H9 (cell line): ENCODE measurements at regions not wholly inside any gene's neighbourhood (a gene's known extent, or its start where the extent isn't known, plus 50 kb on each side); places are given as distances from the start of the nearest gene placed in this dataset.

ENCODE experiments used
- DNase-seq: peaks from one replicate; pipeline ENCODE4 v3.0.0-alpha.2; 2017
- H2AFZ ChIP-seq: one replicate; pipeline ENCODE4 v1.6.1; 2013; ENCODE audit warnings: mild to moderate bottlenecking, low read length, control low read depth, moderate library complexity
- H2AK5ac ChIP-seq: 2 replicates; pipeline ENCODE4 v1.6.1; 2013; ENCODE audit warnings: low read length, control low read depth, mixed read lengths; ENCODE audit not compliant: insufficient read length
- H2BK120ac ChIP-seq: one replicate; pipeline ENCODE4 v1.6.1; 2013; ENCODE audit warnings: low read depth, mild to moderate bottlenecking, low read length, control low read depth, inconsistent platforms; ENCODE audit not compliant: poor library complexity, severe bottlenecking
- H2BK12ac ChIP-seq: 2 replicates; pipeline ENCODE4 v1.6.1; 2013; ENCODE audit warnings: low read length, control low read depth, mixed read lengths, low read depth; ENCODE audit not compliant: insufficient read length
- H2BK15ac ChIP-seq: 2 replicates; pipeline ENCODE4 v1.6.1; 2013; ENCODE audit warnings: low read depth, low read length, control low read depth
- H2BK20ac ChIP-seq: one replicate; pipeline ENCODE4 v1.6.1; 2013; ENCODE audit warnings: low read depth, mild to moderate bottlenecking, low read length, control low read depth, inconsistent platforms; ENCODE audit not compliant: poor library complexity, severe bottlenecking
- H2BK5ac ChIP-seq: 2 replicates; pipeline ENCODE4 v1.6.1; 2013; ENCODE audit warnings: low read length, control low read depth, mixed read lengths; ENCODE audit not compliant: insufficient read length
- H3K14ac ChIP-seq: 2 replicates; pipeline ENCODE4 v1.6.1; 2013; ENCODE audit warnings: low read length, control low read depth; ENCODE audit not compliant: insufficient read depth
- H3K18ac ChIP-seq: 2 replicates; pipeline ENCODE4 v1.6.1; 2013; ENCODE audit warnings: low read depth, mild to moderate bottlenecking, mixed read lengths, low read length, control low read depth; ENCODE audit not compliant: insufficient read length
- H3K23ac ChIP-seq: 2 replicates; pipeline ENCODE4 v1.6.1; 2013; ENCODE audit warnings: low read length, control low read depth, mixed read lengths, low read depth; ENCODE audit not compliant: insufficient read length
- H3K23me2 ChIP-seq: 2 replicates; pipeline ENCODE4 v1.6.1; 2013; ENCODE audit warnings: low read depth, mild to moderate bottlenecking, mixed read lengths, low read length, control low read depth; ENCODE audit not compliant: insufficient read length, poor library complexity, severe bottlenecking
- H3K27ac ChIP-seq: 2 replicates; pipeline ENCODE4 v1.5.1; 2013; ENCODE audit warnings: low read length, control low read depth, mixed read lengths, low read depth; ENCODE audit not compliant: insufficient read length
- H3K27me3 ChIP-seq: 2 replicates; pipeline ENCODE4 v1.6.1; 2013; ENCODE audit warnings: low read length, control low read depth, inconsistent platforms; ENCODE audit not compliant: insufficient read depth
- H3K4ac ChIP-seq: 2 replicates; pipeline ENCODE4 v1.6.1; 2013; ENCODE audit warnings: low read depth, mild to moderate bottlenecking, control low read depth, inconsistent platforms, low read length, moderate library complexity
- H3K4me1 ChIP-seq: 2 replicates; pipeline ENCODE4 v1.6.1; 2013; ENCODE audit warnings: low read length, control low read depth, inconsistent platforms; ENCODE audit not compliant: insufficient read depth
- H3K4me2 ChIP-seq: 2 replicates; pipeline ENCODE4 v1.6.1; 2013; ENCODE audit warnings: low read length, control low read depth, mixed read lengths; ENCODE audit not compliant: insufficient read length, insufficient read depth
- H3K56ac ChIP-seq: 2 replicates; pipeline ENCODE4 v1.6.1; 2013; ENCODE audit warnings: low read depth, mild to moderate bottlenecking, mixed read lengths, low read length, control low read depth; ENCODE audit not compliant: insufficient read length
- H3K79me1 ChIP-seq: 2 replicates; pipeline ENCODE4 v1.6.1; 2013; ENCODE audit warnings: low read depth, mild to moderate bottlenecking, moderate library complexity, low read length, control low read depth, inconsistent platforms; ENCODE audit not compliant: insufficient read depth, poor library complexity, severe bottlenecking
- H3K79me2 ChIP-seq: 2 replicates; pipeline ENCODE4 v1.6.1; 2013; ENCODE audit warnings: low read length, control low read depth, inconsistent platforms; ENCODE audit not compliant: insufficient read depth
- H3K9ac ChIP-seq: 2 replicates; pipeline ENCODE4 v1.6.1; 2013; ENCODE audit warnings: low read length, control low read depth, mixed read lengths; ENCODE audit not compliant: insufficient read length; ENCODE audit errors: extremely low read depth
- H3K9me3 ChIP-seq: one replicate; pipeline ENCODE4 v1.6.1; 2013; ENCODE audit warnings: low read depth, low read length, inconsistent platforms; ENCODE audit not compliant: control insufficient read depth
- H3T11ph ChIP-seq: one replicate; pipeline ENCODE4 v1.6.1; 2013; ENCODE audit warnings: mild to moderate bottlenecking, low read length, control low read depth, inconsistent platforms
- H4K20me1 ChIP-seq: one replicate; pipeline ENCODE4 v1.6.1; 2013; ENCODE audit not compliant: control insufficient read depth, insufficient read length, insufficient read depth
- H4K5ac ChIP-seq: 2 replicates; pipeline ENCODE4 v1.6.1; 2013; ENCODE audit warnings: low read depth, mild to moderate bottlenecking, mixed read lengths, low read length, control low read depth; ENCODE audit not compliant: insufficient read length
- H4K8ac ChIP-seq: replicated peaks from 2 replicates; pipeline ENCODE4 v1.6.1; 2013; ENCODE audit warnings: low read length, control low read depth, mixed read lengths, low read depth; ENCODE audit not compliant: insufficient read length
- H4K91ac ChIP-seq: 2 replicates; pipeline ENCODE4 v1.6.1; 2013; ENCODE audit warnings: low read depth, mild to moderate bottlenecking, moderate library complexity, mixed read lengths, low read length, control low read depth; ENCODE audit not compliant: insufficient read length
- H3K27ac Mint-ChIP-seq, 3 experiments: 2 replicates in 2 of 3; 3 replicates in 1 of 3; pipeline ENCODE4 v1.8.0; 2020 to 2021; ENCODE audit warnings: mixed read lengths in 3 of 3, mild to moderate bottlenecking in 1 of 3, moderate library complexity in 1 of 3
- H3K27me3 Mint-ChIP-seq: 2 replicates; pipeline ENCODE4 v1.8.0; 2021; ENCODE audit warnings: low read depth, mild to moderate bottlenecking, moderate library complexity, mixed read lengths
- H3K36me3 Mint-ChIP-seq, 3 experiments: 2 replicates in 2 of 3; 3 replicates in 1 of 3; pipeline ENCODE4 v1.8.0; 2020 to 2021; ENCODE audit warnings: low read depth in 3 of 3, mixed read lengths in 3 of 3; ENCODE audit not compliant: insufficient read depth in 1 of 3
- H3K4me1 Mint-ChIP-seq, 2 experiments: 2 replicates each; pipeline ENCODE4 v1.8.0; 2020; ENCODE audit warnings: mixed read lengths in 2 of 2
- H3K4me3 Mint-ChIP-seq, 2 experiments: 2 replicates in 1 of 2; 3 replicates in 1 of 2; pipeline ENCODE4 v1.8.0; 2020 to 2021; ENCODE audit warnings: mild to moderate bottlenecking in 2 of 2, mixed read lengths in 2 of 2, moderate library complexity in 1 of 2
- H3K9me3 Mint-ChIP-seq, 2 experiments: 2 replicates in 1 of 2; 3 replicates in 1 of 2; pipeline ENCODE4 v1.8.0; 2020; ENCODE audit warnings: mild to moderate bottlenecking in 2 of 2, mixed read lengths in 2 of 2, moderate library complexity in 1 of 2
- CTCF ChIP-seq: fragments of 200-600 bp; sonication (generic); conservative IDR thresholded peaks from 3 replicates; pipeline ENCODE4 v1.8.0; 2021; ENCODE audit warnings: antibody characterized with exemption, mild to moderate bottlenecking
- WGBS: extraction: QIAGEN DNeasy Blood & Tissue Kit; methylation state at CpG from one replicate; pipeline ENCODE4 v1.1.7; 2013; ENCODE audit warnings: missing lambda C conversion rate, low lambda C conversion rate, mixed read lengths; ENCODE audit not compliant: insufficient read length; ENCODE audit errors: extremely low coverage; 5-methylcytosine and 5-hydroxymethylcytosine counted together

DNA sequence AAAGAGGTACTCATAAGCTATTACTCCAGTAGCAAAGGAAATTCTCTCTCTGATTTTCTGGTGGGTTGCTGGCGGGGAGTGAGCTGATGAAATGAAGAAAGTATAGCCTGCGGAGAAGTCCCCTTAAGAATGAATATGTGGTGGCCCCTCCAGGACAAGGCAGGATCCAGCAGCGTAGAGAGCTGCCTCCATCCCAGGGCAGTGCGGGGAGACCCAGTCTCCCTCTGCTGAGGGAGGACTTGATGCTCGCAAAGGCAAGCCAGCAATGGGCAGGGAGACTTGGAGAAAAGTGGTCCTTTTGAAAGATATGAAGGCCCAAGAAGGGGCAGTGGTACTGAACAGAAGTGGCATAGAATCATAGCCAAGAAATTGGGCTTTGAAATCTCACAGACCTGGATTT lies 106.0 kb upstream of the SLC44A3 start:
- no peak overlapping the region for H3K4me3 Mint-ChIP-seq
- Histone ChIP-seq H3K14ac (peak overlapping the region; percentile 68; the same call in 1 of the 2 replicates), H3K79me2 (no peaks in the 10 kb centered on the region), H2BK20ac (no peak overlapping the region), H3K4me1 (0 out of 2 replicates have a peak, but pooled peaks cover 3% of the 10 kb centered on the region), H3T11ph (no peak overlapping the region), H4K91ac (no peak overlapping the region), H3K23ac (no peak overlapping the region), H3K79me1 (no peaks in the 10 kb centered on the region), H3K9ac (no peak overlapping the region), H3K18ac (peak overlapping the region; percentile 66), H3K27me3 (no peaks in the 10 kb centered on the region), H3K56ac (no peak overlapping the region), H2BK15ac (no peak overlapping the region), H2BK5ac (no peak overlapping the region), H2AK5ac (no peak overlapping the region), H3K9me3 (no peaks in the 10 kb centered on the region), H4K20me1 (no peaks in the 10 kb centered on the region), H2AFZ (no peak overlapping the region), H2BK120ac (no peak overlapping the region), H4K8ac (no peak overlapping the region), H4K5ac (no peak overlapping the region), H3K23me2 (no peaks in the 10 kb centered on the region), H3K4me2 (no peak overlapping the region), H3K27ac (no peak overlapping the region), H2BK12ac (no peak overlapping the region), H3K4ac (no peak overlapping the region; the same call in 1 of the 2 replicates)
- H3K27me3 Mint-ChIP-seq: no peaks in the 10 kb centered on the region
- no CpG with 5 or more reads among the region's 5 CpGs for WGBS
- peaks cover 0 to 2% (median 0%) of the 10 kb centered on the region in 3 experiments; a peak in 2 of 7 replicates for H3K36me3 Mint-ChIP-seq
- TF ChIP-seq CTCF: no peak
- peak overlapping the region in 2 of 3 experiments; percentile 43 to 95; a peak in 3 of 7 replicates for H3K27ac Mint-ChIP-seq
- peaks cover 14 to 23% of the 10 kb centered on the region in 2 experiments for H3K4me1 Mint-ChIP-seq
- DNase-seq: no peak
- no peaks in the 10 kb centered on the region for H3K9me3 Mint-ChIP-seq
